Right lobe of liver (tissue), 4 donors: ENCODE measurements at regions not wholly inside any gene's neighbourhood (a gene's known extent, or its start where the extent isn't known, plus 50 kb on each side); places are given as distances from the start of the nearest gene placed in this dataset.

Experiments used
- CTCF ChIP-seq, 4 donors: fragments of 200-600 bp in 3 of 4; fragments of 450-650 bp in 1 of 4; IDR thresholded peaks; one replicate each; pipeline versions ENCODE4 v1.5.1 to v1.8.0; 2016 to 2022; ENCODE audit warnings: antibody characterized with exemption in 4 of 4, mild to moderate bottlenecking in 2 of 4
- POLR2A ChIP-seq: fragments of 450-650 bp; IDR thresholded peaks from one replicate; pipeline ENCODE4 v1.6.1; 2017; ENCODE audit warnings: antibody characterized with exemption, mild to moderate bottlenecking
- donor health status: DM: no; HTN: no; CAD: no.
- donor health status: DM: no; HTN: no; CAD: no.
- donor health status: DM: no; HTN: yes; CAD: no.

- TF ChIP-seq CTCF (IDR thresholded peaks at IDR 0.05) (no peak), POLR2A (no peak)
Observed at GRCh38 chr9:89815903-89816573, 211.2 kb downstream of the GADD45G start.
